Adrenal gland (tissue), 5 donors: ENCODE measurements at regions not wholly inside any gene's neighbourhood (a gene's known extent, or its start where the extent isn't known, plus 50 kb on each side); places are given as distances from the start of the nearest gene placed in this dataset.

Experiments used
- CTCF ChIP-seq, 6 experiments: fragments of 450-650 bp in 4 of 6; fragments of 200-600 bp in 2 of 6; sonication (generic) in 1 of 6; IDR thresholded peaks; 1 replicate in 5 of 6; 2 replicates in 1 of 6; pipeline versions ENCODE4 v1.5.1 to v1.8.0; 2016 to 2021; ENCODE audit warnings: antibody characterized with exemption in 6 of 6, mild to moderate bottlenecking in 2 of 6, moderate library complexity in 1 of 6
- POLR2A ChIP-seq, 2 donors: fragments of 450-650 bp; IDR thresholded peaks; one replicate each; pipeline ENCODE4 v1.6.1; 2017; ENCODE audit warnings: antibody characterized with exemption in 2 of 2, mild to moderate bottlenecking in 2 of 2, moderate library complexity in 1 of 2
- donor health status: DM: no; HTN: no; CAD: no.

GRCh38 chr12:75742961-75743360, 231.6 kb upstream of the KRR1 start:
- TF ChIP-seq CTCF (IDR thresholded peaks at IDR 0.05) (no peak), POLR2A (IDR thresholded peaks at IDR 0.05) (no peak)
